Pancreas (tissue), 10 donors: ENCODE measurements at regions not wholly inside any gene's neighbourhood (a gene's known extent, or its start where the extent isn't known, plus 50 kb on each side); places are given as distances from the start of the nearest gene placed in this dataset.

Source experiments
- ATAC-seq, 4 donors: fragments of 200-7000 bp; cut with Tn5 transposase; one replicate each; pipeline versions ENCODE4 v1.8.0 to v1.9.1; 2020; ENCODE audit warnings: mild to moderate bottlenecking in 4 of 4, moderate library complexity in 4 of 4
- DNase-seq, 6 donors: peaks; one replicate each; pipeline ENCODE4 v3.0.0-alpha.2; 2020
- FAIRE-seq: peaks from 2 replicates; lab custom pipeline; 2012; peaks lifted over from hg19 to GRCh38; lab: Jason Lieb, UNC
- H3K27ac ChIP-seq, 4 donors: fragments of 200-600 bp; sonication (generic); 1 replicate in 3 of 4; 2 replicates in 1 of 4; pipeline versions ENCODE4 v1.5.0 to v1.8.0; 2020
- H3K27me3 ChIP-seq, 4 donors: fragments of 200-600 bp; one replicate each; pipeline ENCODE4 v1.8.0; 2021
- H3K36me3 ChIP-seq, 3 donors: fragments of 200-600 bp; sonication (generic) in 1 of 3; one replicate each; pipeline versions ENCODE4 v1.5.0 to v1.8.0; 2020 to 2021
- H3K4me1 ChIP-seq, 3 donors: fragments of 200-600 bp; one replicate each; pipeline ENCODE4 v1.8.0; 2021
- H3K4me3 ChIP-seq, 4 donors: fragments of 200-600 bp; sonication (generic) in 2 of 4; one replicate each; pipeline versions ENCODE4 v1.5.0 to v1.8.0; 2020 to 2021
- H3K9me3 ChIP-seq, 4 donors: fragments of 200-600 bp; one replicate each; pipeline ENCODE4 v1.8.0; 2021
- WGBS, 2 donors: extraction: QIAGEN DNeasy Blood & Tissue Kit; methylation state at CpG; one replicate each; pipeline ENCODE4 v1.1.7; 2013; 5-methylcytosine and 5-hydroxymethylcytosine counted together
- intact Hi-C, 3 donors: fragments of 100-400 bp; cut with DNase I; formaldehyde crosslinking; loops; one replicate each; pipeline versions ENCODE4 v1.11.1 to v1.14.2; 2022
- TF ChIP-seq, protein P1 (sequence below), 4 donors: fragments of 200-600 bp; sonication (generic) in 3 of 4; IDR thresholded peaks; one replicate each; pipeline versions ENCODE4 v1.5.0 to v1.8.0; 2021; ENCODE audit warnings: antibody characterized with exemption in 4 of 4
- donor health status: healthy with polysubstance abuse.
- donor health status: DM: no; HTN: no; CAD: no; lungs with moderate emphysema.
- donor health status: DM: no; HTN: no; CAD: no.
- donor health status: control.
- donor health status: control.
- donor health status: Bipolar disorder and iron deficiency.
- donor health status: DM: yes; HTN: yes; CAD: no.
- donor health status: DM: no; HTN: no; CAD: no.
- donor health status: DM: no; HTN: no; CAD: no.
- donor health status: DM: yes; HTN: yes; CAD: no.

DNA sequence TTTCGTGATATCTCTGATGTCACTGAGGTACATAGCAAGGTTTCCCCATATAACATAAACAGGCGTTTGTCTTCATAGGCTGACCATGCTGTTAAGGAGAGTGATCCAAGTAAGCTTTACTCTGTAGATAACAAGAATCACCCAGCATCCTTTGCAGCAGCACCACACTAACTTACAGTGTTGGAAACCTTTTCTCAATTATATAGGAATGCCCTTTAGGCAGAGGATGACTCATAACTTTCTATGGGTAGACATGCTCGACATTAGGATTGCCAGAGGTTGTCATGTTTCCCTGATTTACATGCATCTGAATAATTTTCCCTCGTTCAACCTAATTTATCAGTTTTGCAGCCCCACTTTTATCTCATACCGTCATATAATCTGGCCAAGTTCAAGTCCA is 870.0 kb upstream of the CDH9 start:
- no peak for ATAC-seq
- FAIRE-seq, result no peak
- Histone ChIP-seq H3K4me1 (peaks cover 0 to 8% (median 0%) of the 10 kb centered on the region in 3 donors), H3K27me3 (no peaks in the 10 kb centered on the region), H3K4me3 (no peak overlapping the region), H3K36me3 (no peaks in the 10 kb centered on the region), H3K9me3 (no peaks in the 10 kb centered on the region), H3K27ac (no peak overlapping the region)
- TF ChIP-seq, protein P1, sequence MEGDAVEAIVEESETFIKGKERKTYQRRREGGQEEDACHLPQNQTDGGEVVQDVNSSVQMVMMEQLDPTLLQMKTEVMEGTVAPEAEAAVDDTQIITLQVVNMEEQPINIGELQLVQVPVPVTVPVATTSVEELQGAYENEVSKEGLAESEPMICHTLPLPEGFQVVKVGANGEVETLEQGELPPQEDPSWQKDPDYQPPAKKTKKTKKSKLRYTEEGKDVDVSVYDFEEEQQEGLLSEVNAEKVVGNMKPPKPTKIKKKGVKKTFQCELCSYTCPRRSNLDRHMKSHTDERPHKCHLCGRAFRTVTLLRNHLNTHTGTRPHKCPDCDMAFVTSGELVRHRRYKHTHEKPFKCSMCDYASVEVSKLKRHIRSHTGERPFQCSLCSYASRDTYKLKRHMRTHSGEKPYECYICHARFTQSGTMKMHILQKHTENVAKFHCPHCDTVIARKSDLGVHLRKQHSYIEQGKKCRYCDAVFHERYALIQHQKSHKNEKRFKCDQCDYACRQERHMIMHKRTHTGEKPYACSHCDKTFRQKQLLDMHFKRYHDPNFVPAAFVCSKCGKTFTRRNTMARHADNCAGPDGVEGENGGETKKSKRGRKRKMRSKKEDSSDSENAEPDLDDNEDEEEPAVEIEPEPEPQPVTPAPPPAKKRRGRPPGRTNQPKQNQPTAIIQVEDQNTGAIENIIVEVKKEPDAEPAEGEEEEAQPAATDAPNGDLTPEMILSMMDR (IDR thresholded peaks at IDR 0.05), result no peak
- WGBS, 2 donors, result 49 to 66% methylated on average over 5 of the region's 5 CpGs
- intact Hi-C loops, result no loop called here
- no peak for DNase-seq

GRCh38 chr5:27906931-27907601 is 868.7 kb upstream of the CDH9 start:
- TF ChIP-seq, protein P1 (IDR thresholded peaks at IDR 0.05), result no peak
- ATAC-seq, result no peak
- Histone ChIP-seq H3K4me1 (peaks cover 0 to 8% (median 0%) of the 10 kb centered on the region in 3 donors), H3K27ac (no peak overlapping the region), H3K9me3 (no peaks in the 10 kb centered on the region), H3K4me3 (no peak overlapping the region), H3K27me3 (no peaks in the 10 kb centered on the region), H3K36me3 (no peaks in the 10 kb centered on the region)
- no peak for FAIRE-seq
- no peak for DNase-seq
- WGBS, 2 donors, result 34 to 44% methylated on average over 2 of the region's 2 CpGs
- intact Hi-C loops, result no loop called here

DNA sequence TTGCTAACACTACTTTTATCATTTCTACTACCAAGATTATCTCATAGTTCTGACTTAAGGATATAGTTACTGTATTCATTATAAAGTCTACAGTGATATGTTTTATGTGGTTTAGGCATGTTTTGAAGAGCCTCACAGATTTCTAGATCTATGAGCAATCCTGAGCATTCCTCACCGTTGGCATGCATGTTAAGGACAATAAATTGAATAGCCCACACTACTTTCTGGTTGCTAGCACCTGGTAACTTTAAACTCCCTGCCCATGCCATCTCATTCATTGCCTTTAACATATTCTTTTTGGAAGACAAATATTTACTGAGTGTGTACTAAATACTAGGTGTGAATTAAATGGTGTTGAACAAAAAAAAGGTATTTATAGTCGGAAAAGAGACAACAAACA is 868.1 kb upstream of the CDH9 start:
- H3K27me3 ChIP-seq, result no peaks in the 10 kb centered on the region
- no peak overlapping the region for H3K27ac ChIP-seq
- DNase-seq (no peak), ATAC-seq (no peak), FAIRE-seq (no peak)
- TF ChIP-seq, protein P1 (IDR thresholded peaks at IDR 0.05), result no peak
- intact Hi-C loops, result no loop called here
- no peak overlapping the region for H3K4me3 ChIP-seq
- no peaks in the 10 kb centered on the region for H3K36me3 ChIP-seq
- H3K4me1 ChIP-seq, result peaks cover 0 to 8% (median 0%) of the 10 kb centered on the region in 3 donors
- 20 to 44% methylated on average over 2 of the region's 2 CpGs for WGBS, 2 donors
- no peaks in the 10 kb centered on the region for H3K9me3 ChIP-seq

GRCh38 chr5:27900761-27901160 is 862.4 kb upstream of the CDH9 start:
- FAIRE-seq, result no peak

GRCh38 chr5:27876071-27876470 is 837.7 kb upstream of the CDH9 start:
- no peaks in the 10 kb centered on the region for H3K4me1 ChIP-seq
- 36 to 38% methylated on average over 1 of the region's 1 CpG for WGBS, 2 donors
- no peak overlapping the region for H3K4me3 ChIP-seq
- H3K27ac ChIP-seq, result no peak overlapping the region
- ATAC-seq (no peak), DNase-seq (no peak), FAIRE-seq (no peak)
- H3K36me3 ChIP-seq, result no peaks in the 10 kb centered on the region
- no peaks in the 10 kb centered on the region for H3K27me3 ChIP-seq
- TF ChIP-seq, protein P1 (IDR thresholded peaks at IDR 0.05), result no peak
- no peaks in the 10 kb centered on the region for H3K9me3 ChIP-seq
- intact Hi-C loops, result no loop called here

More at GRCh38 chr5:27900761-27901160, 862.4 kb upstream of the CDH9 start:
- intact Hi-C loops, result no loop called here
- 46 to 66% methylated on average over 3 of the region's 3 CpGs for WGBS, 2 donors
- TF ChIP-seq, protein P1 (IDR thresholded peaks at IDR 0.05), result no peak
- Histone ChIP-seq H3K9me3 (no peaks in the 10 kb centered on the region), H3K36me3 (no peaks in the 10 kb centered on the region), H3K27ac (no peak overlapping the region), H3K27me3 (no peaks in the 10 kb centered on the region), H3K4me3 (no peak overlapping the region), H3K4me1 (no peaks in the 10 kb centered on the region)
- ATAC-seq (no peak), DNase-seq (no peak)
